BJ (cell line): ENCODE measurements at regions not wholly inside any gene's neighbourhood (a gene's known extent, or its start where the extent isn't known, plus 50 kb on each side); places are given as distances from the start of the nearest gene placed in this dataset.
"Not testable (repeated sequence)": the region's sequence is repeated elsewhere in the genome, so short reads cannot be mapped to it uniquely, and the experiment has no call there.

Source experiments
- CTCF ChIA-PET: fragments of 350-600 bp; formaldehyde crosslinking; extraction: SDS; loops from one replicate; lab custom pipeline; 2021; ENCODE audit warnings: antibody characterized with exemption, inconsistent platforms; lab: Yijun Ruan, JAX
- POLR2A ChIA-PET: fragments of 300-600 bp; sonication (Branson Sonifier 250); formaldehyde crosslinking; extraction: SDS; loops from one replicate; lab custom pipeline; 2021; ENCODE audit warnings: antibody characterized with exemption; lab: Charles Lee
- DNase-seq: peaks from one replicate; pipeline ENCODE4 v3.0.0-alpha.2; 2011; ENCODE audit warnings: low read depth
- H3K27me3 ChIP-seq: 2 replicates; pipeline ENCODE4 v1.6.0; 2011; ENCODE audit warnings: low read length; ENCODE audit not compliant: control insufficient read depth, insufficient read depth
- H3K36me3 ChIP-seq: 2 replicates; pipeline ENCODE4 v1.5.1; 2011; ENCODE audit warnings: low read length; ENCODE audit not compliant: control insufficient read depth, insufficient read depth
- H3K4me3 ChIP-seq: 2 replicates; pipeline ENCODE4 v1.5.1; 2011; ENCODE audit warnings: low read depth, mild to moderate bottlenecking, control low read depth, low read length
- TF ChIP-seq, protein P1 (sequence below): IDR thresholded peaks from 2 replicates; pipeline ENCODE4 v1.5.1; 2011; ENCODE audit warnings: low read depth, mild to moderate bottlenecking, control low read depth, inconsistent platforms, low read length, moderate library complexity; ENCODE audit not compliant: insufficient read depth

DNA sequence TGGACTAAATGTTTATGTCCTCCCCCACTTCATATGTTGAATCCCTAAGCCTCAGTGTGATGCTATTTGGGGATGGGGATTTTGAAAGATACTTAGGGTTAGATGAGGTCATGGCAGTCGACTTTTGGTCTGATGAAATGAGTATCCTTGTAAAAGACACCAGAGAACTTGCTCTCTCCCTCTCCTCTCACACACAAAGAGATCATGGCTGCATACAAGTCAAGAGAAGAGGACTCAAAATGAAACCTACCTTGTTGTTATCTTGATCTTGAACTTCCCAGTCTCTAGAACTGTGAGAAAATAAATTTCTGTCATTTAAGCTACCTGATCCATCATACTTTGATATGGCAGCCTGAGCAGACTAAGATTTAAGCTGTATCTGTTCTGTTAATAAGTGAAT is 144.0 kb upstream of the HAPLN1 start:
- ChIA-PET POLR2A (no interaction called here), CTCF (no interaction called here)
- DNase-seq = no peak
- Histone ChIP-seq H3K27me3 (no peaks in the 10 kb centered on the region), H3K36me3 (no peaks in the 10 kb centered on the region), H3K4me3 (no peak overlapping the region)
- TF ChIP-seq, protein P1, sequence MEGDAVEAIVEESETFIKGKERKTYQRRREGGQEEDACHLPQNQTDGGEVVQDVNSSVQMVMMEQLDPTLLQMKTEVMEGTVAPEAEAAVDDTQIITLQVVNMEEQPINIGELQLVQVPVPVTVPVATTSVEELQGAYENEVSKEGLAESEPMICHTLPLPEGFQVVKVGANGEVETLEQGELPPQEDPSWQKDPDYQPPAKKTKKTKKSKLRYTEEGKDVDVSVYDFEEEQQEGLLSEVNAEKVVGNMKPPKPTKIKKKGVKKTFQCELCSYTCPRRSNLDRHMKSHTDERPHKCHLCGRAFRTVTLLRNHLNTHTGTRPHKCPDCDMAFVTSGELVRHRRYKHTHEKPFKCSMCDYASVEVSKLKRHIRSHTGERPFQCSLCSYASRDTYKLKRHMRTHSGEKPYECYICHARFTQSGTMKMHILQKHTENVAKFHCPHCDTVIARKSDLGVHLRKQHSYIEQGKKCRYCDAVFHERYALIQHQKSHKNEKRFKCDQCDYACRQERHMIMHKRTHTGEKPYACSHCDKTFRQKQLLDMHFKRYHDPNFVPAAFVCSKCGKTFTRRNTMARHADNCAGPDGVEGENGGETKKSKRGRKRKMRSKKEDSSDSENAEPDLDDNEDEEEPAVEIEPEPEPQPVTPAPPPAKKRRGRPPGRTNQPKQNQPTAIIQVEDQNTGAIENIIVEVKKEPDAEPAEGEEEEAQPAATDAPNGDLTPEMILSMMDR = no peak

DNA sequence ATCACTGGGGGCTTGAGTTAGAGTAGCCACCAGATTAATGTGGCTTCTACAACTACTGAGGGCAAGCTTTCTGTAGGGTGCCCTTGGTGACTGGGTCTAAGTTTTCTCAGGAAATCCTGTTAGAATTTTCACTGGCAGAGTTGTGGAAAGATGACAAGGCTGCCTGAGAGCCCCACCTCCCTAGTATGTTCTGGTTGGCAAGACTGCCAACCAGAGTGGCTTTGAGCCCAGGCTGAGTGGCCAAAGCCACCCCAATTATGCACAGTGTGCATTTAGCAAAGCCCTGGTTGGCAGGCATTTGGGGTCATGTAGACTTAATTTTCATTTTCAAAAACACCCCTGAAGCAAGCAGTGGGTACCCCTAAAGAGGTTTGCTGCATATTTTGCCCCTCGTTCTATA is 136.7 kb upstream of the HAPLN1 start:
- no peaks in the 10 kb centered on the region for H3K27me3 ChIP-seq
- H3K4me3 ChIP-seq = no peak overlapping the region
- ChIA-PET POLR2A (no interaction called here), CTCF (no interaction called here)
- TF ChIP-seq, protein P1 = no peak
- no peaks in the 10 kb centered on the region for H3K36me3 ChIP-seq
- DNase-seq = no peak

DNA sequence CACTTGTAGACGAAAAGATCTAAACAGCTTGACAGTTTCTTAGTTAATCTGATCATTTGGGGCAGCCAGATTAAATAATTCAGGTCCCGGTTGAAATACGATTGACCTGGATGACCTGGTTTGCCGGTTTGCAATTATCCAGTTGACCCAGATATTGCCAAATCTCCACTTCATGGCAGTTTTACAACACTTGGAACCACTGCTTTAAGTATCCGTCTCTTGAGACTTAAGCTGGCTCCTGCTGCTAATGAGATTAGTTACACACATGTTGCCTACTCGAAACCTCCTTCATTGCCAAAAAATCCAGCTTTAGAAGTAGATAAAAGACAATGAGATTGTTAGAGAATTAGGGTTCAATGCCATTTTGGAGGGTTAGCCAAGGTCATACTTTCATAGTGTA is 136.2 kb upstream of the HAPLN1 start:
- CTCF ChIA-PET = no interaction called here
- no peaks in the 10 kb centered on the region for H3K36me3 ChIP-seq
- DNase-seq = no peak
- H3K27me3 ChIP-seq = no peaks in the 10 kb centered on the region
- H3K4me3 ChIP-seq = no peak overlapping the region
- TF ChIP-seq, protein P1 = no peak
- POLR2A ChIA-PET = no interaction called here

DNA sequence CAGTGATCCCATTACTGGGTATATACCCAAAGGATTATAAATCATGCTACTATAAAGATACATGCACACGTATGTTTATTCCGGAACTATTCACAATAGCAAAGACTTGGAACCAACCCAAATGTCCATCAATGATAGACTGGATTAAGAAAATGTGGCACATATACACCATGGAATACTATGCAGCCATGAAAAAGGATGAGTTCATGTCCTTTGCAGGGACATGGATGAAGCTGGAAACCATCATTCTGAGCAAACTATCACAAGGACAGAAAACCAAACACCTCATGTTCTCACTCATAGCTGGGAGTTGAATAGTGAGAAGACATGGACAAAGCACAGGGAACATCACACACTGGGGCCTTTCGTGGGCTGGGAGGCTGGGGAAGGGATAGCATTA is 129.8 kb upstream of the HAPLN1 start:
- H3K27me3 ChIP-seq, POLR2A ChIA-PET, H3K36me3 ChIP-seq, H3K4me3 ChIP-seq, DNase-seq, CTCF ChIA-PET: not testable (repeated sequence)

DNA sequence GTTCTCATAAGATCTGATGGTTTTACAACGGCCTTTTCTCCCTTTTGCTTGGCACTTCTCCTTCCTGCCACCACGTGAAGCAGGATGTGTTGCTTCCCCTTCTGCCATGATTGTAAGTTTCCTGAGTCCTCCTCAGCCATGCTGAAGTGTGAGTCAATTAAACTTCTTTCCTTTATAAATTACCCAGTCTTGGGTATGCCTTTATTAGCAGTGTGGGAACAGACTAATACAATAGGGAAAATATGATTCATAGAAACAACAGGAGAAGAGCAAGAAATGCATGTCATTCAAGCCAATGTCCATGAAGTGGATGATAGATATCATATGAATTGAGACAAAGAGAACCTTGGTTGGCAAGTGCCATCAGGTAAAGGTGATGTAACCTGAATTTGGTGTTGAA is 128.3 kb upstream of the HAPLN1 start:
- no peaks in the 10 kb centered on the region for H3K27me3 ChIP-seq
- ChIA-PET POLR2A (no interaction called here), CTCF (interaction anchor here (1.0 kb wide), 1 partner anchor 78 kb away, joined by 3 read pairs; no protein-coding TSS in a partner anchor)
- DNase-seq = no peak
- H3K36me3 ChIP-seq = no peaks in the 10 kb centered on the region
- TF ChIP-seq, protein P1 = no peak
- H3K4me3 ChIP-seq = no peak overlapping the region

DNA sequence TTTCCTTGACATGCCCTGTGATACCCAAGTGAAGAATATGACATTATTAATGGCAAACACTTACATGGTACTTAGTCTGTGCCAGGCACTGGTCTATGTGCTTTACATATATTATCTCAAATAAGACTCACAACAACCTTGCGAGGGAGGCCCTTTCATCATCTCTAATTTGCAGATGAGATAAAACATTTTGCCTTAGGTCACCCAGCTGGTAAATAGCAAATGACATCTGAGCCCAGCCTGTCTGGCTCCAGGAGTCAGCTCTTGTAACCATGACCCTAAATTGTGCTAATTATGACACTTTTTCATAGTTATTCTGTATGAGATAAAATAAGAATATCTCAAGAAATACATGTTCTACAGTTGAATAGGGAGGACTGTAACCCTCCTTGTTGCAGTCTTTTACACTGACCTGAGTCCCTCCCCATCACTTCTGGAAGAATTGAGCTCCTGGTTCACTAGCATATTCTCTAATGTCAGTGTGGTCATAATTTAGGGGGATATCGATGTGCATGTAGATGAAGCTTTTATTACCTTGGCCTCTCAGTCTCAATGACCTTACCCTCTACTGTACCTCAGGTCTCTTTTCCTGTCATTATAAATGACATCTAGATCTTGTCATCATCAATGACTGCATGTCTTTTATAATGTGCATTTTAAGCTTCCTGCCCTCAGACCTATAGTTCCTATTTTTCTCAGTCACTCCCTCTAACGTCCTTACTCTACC is 126.1 kb upstream of the HAPLN1 start:
- CTCF ChIA-PET = no interaction called here
- no peak for DNase-seq
- POLR2A ChIA-PET = no interaction called here

More for the DNA sequence above, 126.1 kb upstream of the HAPLN1 start:
- TF ChIP-seq, protein P1 = no peak
- no peaks in the 10 kb centered on the region for H3K36me3 ChIP-seq
- H3K4me3 ChIP-seq = no peak overlapping the region
- H3K27me3 ChIP-seq = no peaks in the 10 kb centered on the region
